ENCODE measurements at regions not wholly inside any gene's neighbourhood (a gene's known extent, or its start where the extent isn't known, plus 50 kb on each side); places are given as distances from the start of the nearest gene placed in this dataset.

DNA sequence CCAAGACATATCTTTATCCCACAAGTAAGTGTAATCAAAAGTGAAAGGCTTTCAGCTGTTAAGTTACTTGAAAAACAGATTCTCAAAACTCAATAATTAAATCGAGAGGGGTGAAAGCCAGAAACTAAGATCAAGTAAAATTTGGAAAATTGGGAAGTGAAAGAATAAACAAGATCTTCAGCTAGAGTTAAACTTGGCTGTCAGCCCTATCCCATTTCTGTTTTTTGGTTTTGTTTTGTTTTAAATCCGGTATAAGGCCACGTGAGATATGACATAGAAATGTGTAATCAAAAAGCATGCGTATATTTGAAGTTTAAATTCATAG, 856.8 kb downstream of the STIM2 start:
- no peak overlapping the region for H3K4me3 ChIP-seq
- intact Hi-C loops (cut with micrococcal nuclease): no loop called here

GRCh38 chr4:27720010-27720766, 859.5 kb downstream of the STIM2 start:
- H3K27me3 ChIP-seq (ENCODE audit: low read depth): no peaks in the 10 kb centered on the region
- H3K4me3 ChIP-seq: no peak overlapping the region
- H3K4me1 ChIP-seq: no peaks in the 10 kb centered on the region
- no peak overlapping the region for H3K27ac ChIP-seq (replicated peaks)
- TF ChIP-seq CTCF (IDR thresholded peaks at IDR 0.05; ENCODE audit: borderline replicate concordance): no peak
- DNase-seq: no peak
- H3K9me3 ChIP-seq (replicated peaks): no peaks in the 10 kb centered on the region
- no peaks in the 10 kb centered on the region for H3K36me3 ChIP-seq
- intact Hi-C loops (cut with micrococcal nuclease): no loop called here

More for the DNA sequence above, 856.8 kb downstream of the STIM2 start:
- TF ChIP-seq CTCF (IDR thresholded peaks at IDR 0.05; ENCODE audit: borderline replicate concordance): no peak
- no peak for DNase-seq
- no peaks in the 10 kb centered on the region for H3K4me1 ChIP-seq
- peak overlapping the region; percentile 19 for H3K27ac ChIP-seq (replicated peaks)
- H3K9me3 ChIP-seq (replicated peaks): no peaks in the 10 kb centered on the region
- no peaks in the 10 kb centered on the region for H3K27me3 ChIP-seq (ENCODE audit: low read depth)
- H3K36me3 ChIP-seq: no peaks in the 10 kb centered on the region

GRCh38 chr4:27721193-27721592, 860.6 kb downstream of the STIM2 start:
- Histone ChIP-seq H3K4me3 (no peak overlapping the region), H3K27me3 (ENCODE audit: low read depth) (no peaks in the 10 kb centered on the region), H3K9me3 (replicated peaks) (no peaks in the 10 kb centered on the region), H3K4me1 (no peaks in the 10 kb centered on the region), H3K36me3 (no peaks in the 10 kb centered on the region), H3K27ac (replicated peaks) (no peak overlapping the region)
- intact Hi-C loops (cut with micrococcal nuclease): no loop called here
- no peak for TF ChIP-seq CTCF (IDR thresholded peaks at IDR 0.05; ENCODE audit: borderline replicate concordance)
- DNase-seq: no peak

DNA sequence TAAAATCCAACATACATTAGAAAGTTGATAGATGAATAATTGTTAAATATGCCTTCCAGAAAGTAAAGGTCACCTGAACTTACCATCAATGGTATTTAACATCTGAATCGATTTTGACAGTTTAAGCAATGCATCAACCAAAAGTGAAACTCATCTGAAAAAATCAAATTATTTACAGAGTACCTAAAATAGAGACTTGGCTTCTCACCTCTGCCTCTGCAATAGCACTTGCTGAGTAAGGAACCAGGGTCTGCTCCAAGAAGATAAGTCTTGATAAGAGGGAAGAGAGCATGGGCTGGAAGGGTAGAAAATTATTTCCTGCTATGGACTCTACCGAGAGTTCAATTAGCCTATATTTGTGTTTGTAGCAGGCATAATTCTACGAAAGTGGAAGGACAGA, 868.3 kb downstream of the STIM2 start:
- Histone ChIP-seq H3K9me3 (replicated peaks) (no peaks in the 10 kb centered on the region), H3K4me3 (no peak overlapping the region), H3K27ac (replicated peaks) (no peak overlapping the region), H3K4me1 (no peaks in the 10 kb centered on the region), H3K36me3 (no peaks in the 10 kb centered on the region), H3K27me3 (ENCODE audit: low read depth) (no peaks in the 10 kb centered on the region)
- no peak for DNase-seq
- intact Hi-C loops (cut with micrococcal nuclease): no loop called here
- TF ChIP-seq CTCF (IDR thresholded peaks at IDR 0.05; ENCODE audit: borderline replicate concordance): no peak

- no peak for TF ChIP-seq CTCF (IDR thresholded peaks at IDR 0.05; ENCODE audit: borderline replicate concordance)
- no peaks in the 10 kb centered on the region for H3K27me3 ChIP-seq (ENCODE audit: low read depth)
- peaks cover 5% of the 10 kb centered on the region for H3K9me3 ChIP-seq (replicated peaks)
- H3K4me3 ChIP-seq: no peak overlapping the region
- DNase-seq: no peak
- H3K27ac ChIP-seq (replicated peaks): no peak overlapping the region
- intact Hi-C loops (cut with micrococcal nuclease): no loop called here
- H3K4me1 ChIP-seq: no peaks in the 10 kb centered on the region
- no peaks in the 10 kb centered on the region for H3K36me3 ChIP-seq
Measured at GRCh38 chr4:27742816-27743215, 882.2 kb downstream of the STIM2 start.
